DMS153 treated with DMSO at 0.1 percent for 48 hours (cell line): ENCODE measurements at regions not wholly inside any gene's neighbourhood (a gene's known extent, or its start where the extent isn't known, plus 50 kb on each side); places are given as distances from the start of the nearest gene placed in this dataset.

Experiments
- DNase-seq: peaks from one replicate; lab custom pipeline; 2025; ENCODE audit not compliant: unreplicated experiment; lab: John Stamatoyannopoulos, UW

GRCh38 chr10:105494944-105495343 lies 853.9 kb downstream of the SORCS3 start:
- DNase-seq: no peak

GRCh38 chr10:105494303-105494702 lies 853.2 kb downstream of the SORCS3 start:
- DNase-seq: no peak

- no peak for DNase-seq
Observed at GRCh38 chr10:105473170-105473569, 832.1 kb downstream of the SORCS3 start.

GRCh38 chr10:105468759-105469158 lies 827.7 kb downstream of the SORCS3 start:
- DNase-seq: no peak

GRCh38 chr10:105466521-105466920 lies 825.4 kb downstream of the SORCS3 start:
- no peak for DNase-seq

- DNase-seq: no peak
Observed at GRCh38 chr10:105434970-105435369, 793.9 kb downstream of the SORCS3 start.

- no peak for DNase-seq
Observed at GRCh38 chr10:105413997-105414396, 772.9 kb downstream of the SORCS3 start.

GRCh38 chr10:105409370-105409769 lies 768.3 kb downstream of the SORCS3 start:
- no peak for DNase-seq

GRCh38 chr10:105406488-105406887 lies 765.4 kb downstream of the SORCS3 start:
- DNase-seq: no peak

GRCh38 chr10:105398202-105398601 lies 757.1 kb downstream of the SORCS3 start:
- DNase-seq: no peak

- DNase-seq: no peak
Observed at GRCh38 chr10:105391670-105392351, 750.7 kb downstream of the SORCS3 start.

GRCh38 chr10:105387971-105388370 lies 746.9 kb downstream of the SORCS3 start:
- DNase-seq: no peak

GRCh38 chr10:105383978-105384377 lies 742.9 kb downstream of the SORCS3 start:
- DNase-seq: no peak

GRCh38 chr10:105370692-105371091 lies 729.6 kb downstream of the SORCS3 start:
- DNase-seq: no peak

- no peak for DNase-seq
Observed at GRCh38 chr10:105359708-105360107, 718.6 kb downstream of the SORCS3 start.

- DNase-seq: no peak
Observed at GRCh38 chr10:105358911-105359310, 717.8 kb downstream of the SORCS3 start.

- DNase-seq: no peak
Observed at GRCh38 chr10:105356626-105357025, 715.5 kb downstream of the SORCS3 start.

- DNase-seq: no peak
Observed at GRCh38 chr10:105354010-105354409, 712.9 kb downstream of the SORCS3 start.

GRCh38 chr10:105352827-105353226 lies 711.7 kb downstream of the SORCS3 start:
- no peak for DNase-seq

GRCh38 chr10:105352281-105352680 lies 711.2 kb downstream of the SORCS3 start:
- no peak for DNase-seq

- DNase-seq: no peak
Observed at GRCh38 chr10:105351187-105351586, 710.1 kb downstream of the SORCS3 start.

- DNase-seq: no peak
Observed at GRCh38 chr10:105347487-105347886, 706.4 kb downstream of the SORCS3 start.

GRCh38 chr10:105342606-105343005 lies 701.5 kb downstream of the SORCS3 start:
- DNase-seq: no peak
